ENCODE measurements at regions not wholly inside any gene's neighbourhood (a gene's known extent, or its start where the extent isn't known, plus 50 kb on each side); places are given as distances from the start of the nearest gene placed in this dataset.
A peak's percentile ranks its signal among the peaks of the same experiment; 100 is the strongest.

- TF ChIP-seq, protein P1, sequence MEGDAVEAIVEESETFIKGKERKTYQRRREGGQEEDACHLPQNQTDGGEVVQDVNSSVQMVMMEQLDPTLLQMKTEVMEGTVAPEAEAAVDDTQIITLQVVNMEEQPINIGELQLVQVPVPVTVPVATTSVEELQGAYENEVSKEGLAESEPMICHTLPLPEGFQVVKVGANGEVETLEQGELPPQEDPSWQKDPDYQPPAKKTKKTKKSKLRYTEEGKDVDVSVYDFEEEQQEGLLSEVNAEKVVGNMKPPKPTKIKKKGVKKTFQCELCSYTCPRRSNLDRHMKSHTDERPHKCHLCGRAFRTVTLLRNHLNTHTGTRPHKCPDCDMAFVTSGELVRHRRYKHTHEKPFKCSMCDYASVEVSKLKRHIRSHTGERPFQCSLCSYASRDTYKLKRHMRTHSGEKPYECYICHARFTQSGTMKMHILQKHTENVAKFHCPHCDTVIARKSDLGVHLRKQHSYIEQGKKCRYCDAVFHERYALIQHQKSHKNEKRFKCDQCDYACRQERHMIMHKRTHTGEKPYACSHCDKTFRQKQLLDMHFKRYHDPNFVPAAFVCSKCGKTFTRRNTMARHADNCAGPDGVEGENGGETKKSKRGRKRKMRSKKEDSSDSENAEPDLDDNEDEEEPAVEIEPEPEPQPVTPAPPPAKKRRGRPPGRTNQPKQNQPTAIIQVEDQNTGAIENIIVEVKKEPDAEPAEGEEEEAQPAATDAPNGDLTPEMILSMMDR (IDR thresholded peaks at IDR 0.05; ENCODE audit: extremely low read depth, insufficient read depth, missing control alignments) = no peak
- in situ Hi-C loops (cut with MboI; ENCODE audit: low pct_unique_long_range_greater_than_20kb, low sequenced_read_pairs, unreplicated experiment) = no loop called here
- no peak for DNase-seq (ENCODE audit: low spot score)
Measured at GRCh38 chr7:142592231-142592630, 157.0 kb upstream of the PRSS1 start.

- TF ChIP-seq, protein P1 (IDR thresholded peaks at IDR 0.05; ENCODE audit: extremely low read depth, insufficient read depth, missing control alignments) = no peak
- in situ Hi-C loops (cut with MboI; ENCODE audit: low pct_unique_long_range_greater_than_20kb, low sequenced_read_pairs, unreplicated experiment) = no loop called here
- no peak for DNase-seq (ENCODE audit: low spot score)
Measured at GRCh38 chr7:142590830-142591457, 158.3 kb upstream of the PRSS1 start.

- in situ Hi-C loops (cut with MboI; ENCODE audit: low pct_unique_long_range_greater_than_20kb, low sequenced_read_pairs, unreplicated experiment) = no loop called here
- DNase-seq (ENCODE audit: low spot score) = no peak
- TF ChIP-seq, protein P1 (IDR thresholded peaks at IDR 0.05; ENCODE audit: extremely low read depth, insufficient read depth, missing control alignments) = no peak
Measured at GRCh38 chr7:142590077-142590476, 159.2 kb upstream of the PRSS1 start.

DNA sequence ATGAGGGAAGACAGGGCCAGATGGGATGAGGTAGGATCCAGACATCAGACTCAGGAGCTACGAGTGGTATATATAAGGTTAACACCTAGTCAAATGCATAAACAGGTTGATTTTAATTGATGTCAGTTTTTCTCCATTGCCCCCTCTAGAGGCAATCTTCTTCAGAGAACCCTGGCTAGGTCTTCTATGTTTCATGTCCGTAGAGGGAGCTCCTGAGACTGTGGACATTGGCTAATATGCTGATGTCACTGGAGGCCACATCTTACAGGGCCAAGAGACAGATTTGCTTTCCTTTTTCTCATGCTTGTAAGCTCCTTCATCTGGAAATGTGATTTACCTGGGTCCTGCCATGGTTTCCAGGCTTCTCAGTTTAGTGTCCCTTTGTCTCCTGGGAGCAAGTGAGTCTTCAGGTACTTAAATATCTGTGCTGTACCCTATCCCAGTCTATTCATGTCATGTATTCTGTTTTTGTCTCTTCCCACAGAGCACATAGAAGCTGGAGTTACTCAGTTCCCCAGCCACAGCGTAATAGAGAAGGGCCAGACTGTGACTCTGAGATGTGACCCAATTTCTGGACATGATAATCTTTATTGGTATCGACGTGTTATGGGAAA is 161.6 kb upstream of the PRSS1 start:
- in situ Hi-C loops (cut with MboI; ENCODE audit: low pct_unique_long_range_greater_than_20kb, low sequenced_read_pairs, unreplicated experiment) = no loop called here
- peak; percentile 62 for DNase-seq (ENCODE audit: low spot score)
- TF ChIP-seq, protein P1 (IDR thresholded peaks at IDR 0.05; ENCODE audit: extremely low read depth, insufficient read depth, missing control alignments) = peak; percentile 77

DNA sequence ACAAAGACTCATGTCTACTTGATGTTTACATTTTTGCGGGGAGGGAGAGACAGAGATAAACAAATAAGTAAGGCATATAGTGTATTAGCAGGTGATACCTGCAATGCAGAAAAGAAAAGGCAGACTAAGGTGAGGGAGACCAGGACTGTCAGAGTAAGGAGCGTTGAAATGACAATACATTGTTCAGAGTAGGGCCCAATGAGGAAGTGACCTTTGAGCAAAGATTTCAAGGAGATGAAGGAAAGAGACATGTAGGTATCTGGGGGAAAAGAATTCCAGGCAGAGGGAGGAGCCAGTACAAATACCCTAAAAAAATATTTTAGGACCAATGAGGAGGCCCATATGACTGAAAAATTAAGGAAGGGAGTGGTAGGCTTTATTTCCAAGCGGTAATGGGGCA is 162.7 kb upstream of the PRSS1 start:
- no peak for DNase-seq (ENCODE audit: low spot score)
- in situ Hi-C loops (cut with MboI; ENCODE audit: low pct_unique_long_range_greater_than_20kb, low sequenced_read_pairs, unreplicated experiment) = no loop called here
- TF ChIP-seq, protein P1 (IDR thresholded peaks at IDR 0.05; ENCODE audit: extremely low read depth, insufficient read depth, missing control alignments) = no peak

GRCh38 chr7:142585425-142585824 is 163.8 kb upstream of the PRSS1 start:
- DNase-seq (ENCODE audit: low spot score) = no peak
- TF ChIP-seq, protein P1 (IDR thresholded peaks at IDR 0.05; ENCODE audit: extremely low read depth, insufficient read depth, missing control alignments) = peak; percentile 57
- in situ Hi-C loops (cut with MboI; ENCODE audit: low pct_unique_long_range_greater_than_20kb, low sequenced_read_pairs, unreplicated experiment) = no loop called here
